Right lobe of liver (tissue), 6 donors: ENCODE measurements at regions not wholly inside any gene's neighbourhood (a gene's known extent, or its start where the extent isn't known, plus 50 kb on each side); places are given as distances from the start of the nearest gene placed in this dataset.

Source experiments
- ATAC-seq, 4 donors: fragments of 200-7000 bp; cut with Tn5 transposase; one replicate each; pipeline ENCODE4 v1.9.1; 2020; ENCODE audit warnings: mild to moderate bottlenecking in 4 of 4, moderate library complexity in 4 of 4
- DNase-seq, 3 donors: peaks; one replicate each; pipeline ENCODE4 v3.0.0-alpha.2; 2020
- H3K27ac ChIP-seq, 3 donors: fragments of 200-600 bp; one replicate each; pipeline ENCODE4 v1.8.0; 2022
- H3K27me3 ChIP-seq, 2 donors: fragments of 200-600 bp; one replicate each; pipeline ENCODE4 v1.8.0; 2022
- H3K36me3 ChIP-seq, 4 donors: fragments of 200-600 bp; sonication (generic) in 1 of 4; one replicate each; pipeline versions ENCODE4 v1.5.1 to v1.8.0; 2017 to 2022; ENCODE audit warnings: control low read depth in 1 of 4
- H3K4me1 ChIP-seq, 4 donors: fragments of 200-600 bp; sonication (generic) in 1 of 4; one replicate each; pipeline versions ENCODE4 v1.5.1 to v1.8.0; 2017 to 2022; ENCODE audit warnings: control low read depth in 1 of 4
- H3K4me3 ChIP-seq, 3 donors: fragments of 200-600 bp; one replicate each; pipeline ENCODE4 v1.8.0; 2022
- H3K9me3 ChIP-seq, 4 donors: fragments of 200-600 bp; sonication (generic) in 1 of 4; one replicate each; pipeline versions ENCODE4 v1.5.1 to v1.8.0; 2017 to 2022; ENCODE audit warnings: control low read depth in 1 of 4
- CTCF ChIP-seq, 4 donors: fragments of 200-600 bp in 3 of 4; fragments of 450-650 bp in 1 of 4; IDR thresholded peaks; one replicate each; pipeline versions ENCODE4 v1.5.1 to v1.8.0; 2016 to 2022; ENCODE audit warnings: antibody characterized with exemption in 4 of 4, mild to moderate bottlenecking in 2 of 4
- POLR2A ChIP-seq: fragments of 450-650 bp; IDR thresholded peaks from one replicate; pipeline ENCODE4 v1.6.1; 2017; ENCODE audit warnings: antibody characterized with exemption, mild to moderate bottlenecking
- WGBS: methylation state at CpG from one replicate; pipeline ENCODE4 v1.1.6; 2018; ENCODE audit warnings: low coverage, low lambda C conversion rate; ENCODE audit not compliant: insufficient coverage; ENCODE audit errors: missing lambda C conversion rate; 5-methylcytosine and 5-hydroxymethylcytosine counted together
- intact Hi-C, 2 donors: fragments of 100-400 bp; cut with DNase I; formaldehyde crosslinking; loops; one replicate each; pipeline versions ENCODE4 v1.11.2 to v1.14.1; 2022
- donor health status: DM: no; HTN: yes; CAD: no.
- donor health status: DM: no; HTN: no; CAD: no.
- donor health status: DM: no; HTN: no; CAD: no.
- donor health status: DM: no; HTN: yes; CAD: no.
- donor health status: DM: no; HTN: yes; CAD: no.

- intact Hi-C loops, result no loop called here
- no peak for ATAC-seq
- no peaks in the 10 kb centered on the region for H3K4me1 ChIP-seq
- TF ChIP-seq POLR2A, result no peak
- TF ChIP-seq CTCF (IDR thresholded peaks at IDR 0.05), result no peak
- H3K27me3 ChIP-seq, result no peaks in the 10 kb centered on the region
- no peak overlapping the region for H3K4me3 ChIP-seq
- 41% methylated on average over 2 of the region's 2 CpGs for WGBS
- no peak for DNase-seq
- no peaks in the 10 kb centered on the region for H3K36me3 ChIP-seq
- H3K9me3 ChIP-seq, result no peaks in the 10 kb centered on the region
- no peak overlapping the region for H3K27ac ChIP-seq
These were observed 129.6 kb upstream of the DOK5 start for GRCh38 chr20:54345821-54346220.

GRCh38 chr20:54346276-54346675 lies 129.1 kb upstream of the DOK5 start:
- 86% methylated on average over 1 of the region's 1 CpG for WGBS

GRCh38 chr20:54347166-54347833 lies 128.1 kb upstream of the DOK5 start:
- H3K4me3 ChIP-seq, result no peak overlapping the region
- H3K27ac ChIP-seq, result no peak overlapping the region
- ATAC-seq, result peak in 1 of 4 donors; percentile 66
- no peak for DNase-seq
- intact Hi-C loops, result no loop called here
- 61% methylated on average over 9 of the region's 9 CpGs for WGBS
- H3K9me3 ChIP-seq, result no peaks in the 10 kb centered on the region
- H3K4me1 ChIP-seq, result no peaks in the 10 kb centered on the region
- H3K27me3 ChIP-seq, result no peaks in the 10 kb centered on the region
- no peaks in the 10 kb centered on the region for H3K36me3 ChIP-seq
- TF ChIP-seq CTCF (IDR thresholded peaks at IDR 0.05) (no peak), POLR2A (no peak)

More at GRCh38 chr20:54346276-54346675, 129.1 kb upstream of the DOK5 start:
- Histone ChIP-seq H3K36me3 (no peaks in the 10 kb centered on the region), H3K4me3 (no peak overlapping the region), H3K9me3 (no peaks in the 10 kb centered on the region), H3K4me1 (no peaks in the 10 kb centered on the region), H3K27ac (no peak overlapping the region), H3K27me3 (no peaks in the 10 kb centered on the region)
- intact Hi-C loops, result no loop called here
- DNase-seq (no peak), ATAC-seq (peak in 1 of 4 donors; percentile 39)
- no peak for TF ChIP-seq POLR2A
- TF ChIP-seq CTCF (IDR thresholded peaks at IDR 0.05), result no peak

- Histone ChIP-seq H3K36me3 (no peaks in the 10 kb centered on the region), H3K9me3 (no peaks in the 10 kb centered on the region), H3K4me1 (no peaks in the 10 kb centered on the region), H3K27me3 (no peaks in the 10 kb centered on the region), H3K4me3 (no peak overlapping the region), H3K27ac (no peak overlapping the region)
- intact Hi-C loops, result no loop called here
- WGBS, result 56% methylated on average over 3 of the region's 3 CpGs
- no peak for TF ChIP-seq CTCF (IDR thresholded peaks at IDR 0.05)
- TF ChIP-seq POLR2A, result no peak
- ATAC-seq (no peak), DNase-seq (no peak)
These were observed 125.0 kb upstream of the DOK5 start for GRCh38 chr20:54350415-54350814.
